ENCODE measurements at regions not wholly inside any gene's neighbourhood (a gene's known extent, or its start where the extent isn't known, plus 50 kb on each side); places are given as distances from the start of the nearest gene placed in this dataset.

DNA sequence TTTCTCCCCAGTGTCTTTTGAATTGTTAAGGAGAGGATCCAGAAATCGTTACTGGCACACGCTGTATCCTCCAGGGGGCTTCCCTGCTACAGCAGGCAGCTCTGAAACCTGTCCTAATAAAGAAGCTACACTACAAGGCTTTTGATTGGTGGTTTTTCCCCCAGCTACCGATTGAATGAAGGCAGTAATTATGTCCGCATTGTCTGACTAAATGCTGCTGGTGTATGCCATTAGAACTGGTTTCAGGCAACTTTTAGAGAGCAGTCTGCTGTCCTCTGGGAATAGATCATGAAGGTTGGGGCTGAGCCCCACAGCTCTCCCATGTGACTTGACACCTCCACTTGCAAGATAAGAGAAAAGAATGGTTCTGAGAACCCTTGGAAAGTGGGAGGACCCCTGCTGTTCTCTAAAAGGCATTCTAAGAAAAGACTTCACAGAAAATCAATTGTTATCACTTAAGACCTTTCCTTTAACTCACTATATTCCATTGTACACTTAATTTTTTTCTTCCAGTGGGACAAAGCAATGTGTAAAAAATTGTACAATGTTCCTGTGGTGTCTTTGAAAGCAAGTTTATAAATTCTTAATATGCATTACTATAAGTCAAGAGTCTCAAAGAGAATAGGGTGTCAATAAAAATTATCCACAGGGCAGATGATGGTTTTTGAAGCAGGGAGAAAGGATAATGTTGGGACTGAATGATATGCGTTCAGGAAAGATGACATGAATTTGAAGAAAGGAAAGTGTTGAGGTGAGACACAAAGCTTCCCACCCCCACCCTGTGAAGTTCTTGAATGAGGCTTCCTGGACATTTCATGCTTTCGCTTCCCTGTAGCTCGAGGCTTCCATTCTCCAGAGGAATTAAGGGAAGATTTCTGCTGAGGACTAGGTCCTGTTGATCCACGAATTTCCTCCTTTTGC lies 53.0 kb upstream of the DAZL start:
- TF ChIP-seq, protein P1, sequence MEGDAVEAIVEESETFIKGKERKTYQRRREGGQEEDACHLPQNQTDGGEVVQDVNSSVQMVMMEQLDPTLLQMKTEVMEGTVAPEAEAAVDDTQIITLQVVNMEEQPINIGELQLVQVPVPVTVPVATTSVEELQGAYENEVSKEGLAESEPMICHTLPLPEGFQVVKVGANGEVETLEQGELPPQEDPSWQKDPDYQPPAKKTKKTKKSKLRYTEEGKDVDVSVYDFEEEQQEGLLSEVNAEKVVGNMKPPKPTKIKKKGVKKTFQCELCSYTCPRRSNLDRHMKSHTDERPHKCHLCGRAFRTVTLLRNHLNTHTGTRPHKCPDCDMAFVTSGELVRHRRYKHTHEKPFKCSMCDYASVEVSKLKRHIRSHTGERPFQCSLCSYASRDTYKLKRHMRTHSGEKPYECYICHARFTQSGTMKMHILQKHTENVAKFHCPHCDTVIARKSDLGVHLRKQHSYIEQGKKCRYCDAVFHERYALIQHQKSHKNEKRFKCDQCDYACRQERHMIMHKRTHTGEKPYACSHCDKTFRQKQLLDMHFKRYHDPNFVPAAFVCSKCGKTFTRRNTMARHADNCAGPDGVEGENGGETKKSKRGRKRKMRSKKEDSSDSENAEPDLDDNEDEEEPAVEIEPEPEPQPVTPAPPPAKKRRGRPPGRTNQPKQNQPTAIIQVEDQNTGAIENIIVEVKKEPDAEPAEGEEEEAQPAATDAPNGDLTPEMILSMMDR (conservative IDR thresholded peaks at IDR 0.05; ENCODE audit: low read depth, low read length) = no peak
- no peak for DNase-seq (ENCODE audit: low read depth)

DNA sequence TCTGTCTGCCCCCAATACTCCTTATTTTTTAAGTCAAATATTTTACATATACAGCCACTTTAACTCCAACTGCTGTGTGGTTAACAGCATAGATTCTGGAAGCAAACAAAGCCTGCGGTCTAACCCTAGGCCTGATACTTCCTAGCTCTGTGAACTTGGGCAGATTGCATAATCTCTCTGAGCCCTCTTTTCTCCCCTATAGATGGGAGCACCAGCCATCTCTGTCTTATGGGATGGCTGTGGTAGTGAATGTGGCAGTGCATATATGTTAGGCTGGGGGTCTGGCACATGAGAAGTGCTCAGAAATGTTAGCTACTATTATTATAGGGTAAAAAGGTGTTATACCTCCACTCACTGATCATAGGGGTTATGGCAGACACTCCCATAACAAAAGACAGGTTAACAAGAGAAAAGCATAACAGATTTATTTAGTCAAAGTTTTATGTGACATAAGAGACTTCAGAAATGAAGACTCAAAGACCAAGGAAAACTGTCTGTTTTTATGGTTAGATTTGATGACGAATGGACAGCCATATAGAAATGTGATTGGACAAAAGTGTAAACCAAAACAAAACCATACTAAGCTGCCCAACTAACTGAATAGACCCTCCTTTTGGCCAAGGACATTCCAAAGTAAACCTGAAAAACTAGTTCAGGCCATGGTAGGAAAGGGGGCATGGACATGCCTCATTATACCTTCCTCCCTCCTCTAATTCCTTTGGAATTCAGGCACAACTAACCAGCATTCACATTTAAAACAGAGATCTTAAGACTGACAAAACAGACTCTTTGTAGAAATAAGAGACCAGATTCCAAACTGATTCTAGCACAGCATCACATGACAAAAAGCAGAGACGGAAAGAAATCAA lies 53.9 kb upstream of the DAZL start:
- H3K4me3 ChIP-seq (ENCODE audit: low read length) = no peak overlapping the region
- DNase-seq (ENCODE audit: low read depth) = no peak
- TF ChIP-seq, protein P1 (conservative IDR thresholded peaks at IDR 0.05; ENCODE audit: low read depth, low read length) = no peak

More for the DNA sequence above, 53.0 kb upstream of the DAZL start:
- H3K4me3 ChIP-seq (ENCODE audit: low read length) = no peak overlapping the region

DNA sequence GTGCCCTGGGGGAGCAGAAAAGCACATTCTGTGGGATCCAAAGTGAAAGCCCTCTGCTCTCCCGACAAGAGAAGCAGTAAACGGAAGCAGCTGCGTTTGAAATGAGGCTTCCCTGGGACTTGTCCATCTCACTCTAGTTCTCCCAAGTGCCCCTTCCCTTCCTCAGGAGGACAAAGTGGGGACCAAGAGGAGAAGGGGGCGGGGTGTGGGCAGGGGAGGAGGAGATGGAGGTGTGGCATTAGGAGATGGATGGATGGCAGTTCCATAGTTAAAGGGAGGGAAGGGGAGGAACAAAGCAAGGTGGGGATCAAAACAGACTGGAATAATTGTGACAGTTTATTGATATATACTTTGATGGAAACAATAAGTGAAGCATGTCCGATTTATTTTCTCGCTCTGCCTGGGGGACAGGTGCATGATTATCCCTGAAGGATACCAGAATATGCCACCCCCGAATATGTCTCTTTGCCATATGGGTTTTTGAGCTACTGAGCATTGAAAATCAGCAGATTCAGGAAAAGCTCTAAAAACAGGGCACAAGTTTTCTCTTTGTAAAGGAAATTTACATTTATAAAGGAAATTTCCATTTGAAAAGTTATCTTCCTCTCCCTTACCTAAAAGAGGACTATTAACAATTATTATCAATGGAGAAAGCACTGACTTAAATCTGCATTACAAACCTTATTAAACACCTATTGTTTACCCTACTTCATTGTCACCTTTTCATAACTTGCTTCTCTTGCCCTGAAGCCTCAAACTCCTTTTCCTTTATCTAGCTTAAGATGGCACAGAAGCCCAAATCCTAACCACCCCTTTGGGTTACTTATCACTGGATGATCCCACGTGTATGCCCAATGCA lies 58.9 kb upstream of the DAZL start:
- H3K4me3 ChIP-seq (ENCODE audit: low read length) = no peak overlapping the region
- TF ChIP-seq, protein P1 (conservative IDR thresholded peaks at IDR 0.05; ENCODE audit: low read depth, low read length) = no peak
- no peak for DNase-seq (ENCODE audit: low read depth)

DNA sequence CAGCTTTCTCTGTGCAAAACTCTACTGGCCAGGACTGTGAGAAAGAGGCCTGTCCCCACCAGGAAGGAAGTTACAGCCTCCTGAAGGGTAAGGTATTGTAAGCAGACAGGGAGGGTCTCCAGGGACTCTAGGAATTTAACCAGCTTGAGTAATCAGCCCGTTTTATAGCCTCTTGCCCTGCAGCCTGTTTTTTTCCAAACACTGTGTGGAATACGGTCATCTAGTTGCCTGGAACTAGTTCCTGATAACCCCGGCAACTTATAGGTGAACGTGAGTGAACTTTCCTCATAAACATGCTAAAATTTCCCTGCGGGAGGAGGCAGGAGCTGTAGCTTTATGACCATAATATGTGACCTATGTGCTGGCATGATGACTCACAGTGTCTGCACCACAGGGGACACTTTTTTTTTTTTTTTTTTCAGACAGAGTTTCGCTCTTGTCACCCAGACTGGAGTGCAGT lies 60.1 kb upstream of the DAZL start:
- TF ChIP-seq, protein P1 (conservative IDR thresholded peaks at IDR 0.05; ENCODE audit: low read depth, low read length) = no peak
- no peak for DNase-seq (ENCODE audit: low read depth)
- no peak overlapping the region for H3K4me3 ChIP-seq (ENCODE audit: low read length)

DNA sequence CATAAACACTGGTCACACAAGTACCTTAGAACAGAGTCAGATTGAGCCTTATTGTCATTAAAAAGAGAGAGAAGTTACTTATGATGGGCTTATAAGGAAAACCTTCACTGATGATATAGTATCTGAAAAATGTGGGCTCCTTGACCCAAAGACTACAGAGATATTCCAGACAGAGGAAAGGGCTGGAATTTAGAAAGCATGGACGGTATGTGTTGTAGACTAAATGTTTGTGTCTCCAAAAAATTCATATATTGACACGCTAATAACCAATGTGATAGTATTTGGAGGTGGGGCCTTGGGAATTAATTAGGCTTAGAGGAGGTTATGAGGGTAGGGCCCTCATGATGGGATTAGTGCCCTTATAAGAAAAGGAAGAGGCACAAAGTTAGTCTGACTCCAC lies 61.0 kb upstream of the DAZL start:
- no peak overlapping the region for H3K4me3 ChIP-seq (ENCODE audit: low read length)
- TF ChIP-seq, protein P1 (conservative IDR thresholded peaks at IDR 0.05; ENCODE audit: low read depth, low read length) = no peak
- no peak for DNase-seq (ENCODE audit: low read depth)

DNA sequence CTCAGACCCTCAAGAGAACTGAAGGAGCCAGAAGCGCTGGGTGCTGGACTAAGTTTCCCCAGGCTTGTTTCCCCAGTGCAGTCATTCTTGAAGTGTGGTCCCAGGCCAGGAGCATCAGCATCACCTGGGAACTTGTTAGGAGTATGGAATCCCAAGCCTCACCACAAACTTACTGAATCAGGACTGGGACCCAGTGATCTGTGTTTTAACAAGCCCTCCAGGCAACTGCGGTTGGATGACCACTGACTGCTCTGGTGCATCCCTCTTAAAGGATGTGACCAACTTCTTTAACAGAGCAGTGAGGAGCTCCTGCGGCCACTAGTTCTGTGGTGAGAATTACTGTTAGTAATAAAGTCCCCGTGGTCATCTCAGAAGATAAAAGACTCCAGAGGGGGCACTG lies 62.4 kb upstream of the DAZL start:
- no peak for DNase-seq (ENCODE audit: low read depth)
- TF ChIP-seq, protein P1 (conservative IDR thresholded peaks at IDR 0.05; ENCODE audit: low read depth, low read length) = no peak
- no peak overlapping the region for H3K4me3 ChIP-seq (ENCODE audit: low read length)

Data from retinal pigment epithelial cell (primary cell).